ENCODE measurements at regions not wholly inside any gene's neighbourhood (a gene's known extent, or its start where the extent isn't known, plus 50 kb on each side); places are given as distances from the start of the nearest gene placed in this dataset.

DNA sequence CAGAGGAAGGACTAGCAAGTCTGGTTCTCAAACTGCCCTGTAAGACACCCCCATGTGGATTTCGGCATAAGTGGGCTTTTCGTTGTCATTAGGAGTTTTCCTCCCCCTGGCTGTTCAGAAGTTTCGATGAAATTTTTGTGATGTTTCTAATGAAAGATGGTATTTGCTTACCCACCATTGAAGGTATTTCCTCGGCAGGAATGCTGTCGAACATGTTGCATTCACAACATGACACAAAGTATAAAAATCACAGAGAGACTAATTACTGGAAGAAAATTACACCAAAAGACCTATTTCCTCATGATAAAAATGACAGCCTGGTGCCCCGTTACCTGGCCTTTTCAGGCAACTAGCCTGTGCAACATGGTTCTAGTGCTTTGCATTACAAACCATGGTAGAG lies 144.9 kb downstream of the TXNL1 start:
- TF ChIP-seq EP300 (IDR thresholded peaks at IDR 0.05; ENCODE audit: borderline replicate concordance in 1 of 2, low read depth in 2 of 2, low read length in 2 of 2) (no peak), SP1 (IDR thresholded peaks at IDR 0.05; ENCODE audit: low read depth, low read length) (no peak), ZNF274 (IDR thresholded peaks at IDR 0.05; ENCODE audit: borderline replicate concordance, extremely low read depth, low read length) (no peak), POU5F1 (IDR thresholded peaks at IDR 0.05; ENCODE audit: low read depth, low read length) (no peak), CHD2 (IDR thresholded peaks at IDR 0.05; ENCODE audit: low read length) (no peak), TAF1 (IDR thresholded peaks at IDR 0.05; ENCODE audit: low read depth, low read length) (no peak)

Measured in H1 (cell line).